ENCODE measurements at regions not wholly inside any gene's neighbourhood (a gene's known extent, or its start where the extent isn't known, plus 50 kb on each side); places are given as distances from the start of the nearest gene placed in this dataset.

DNA sequence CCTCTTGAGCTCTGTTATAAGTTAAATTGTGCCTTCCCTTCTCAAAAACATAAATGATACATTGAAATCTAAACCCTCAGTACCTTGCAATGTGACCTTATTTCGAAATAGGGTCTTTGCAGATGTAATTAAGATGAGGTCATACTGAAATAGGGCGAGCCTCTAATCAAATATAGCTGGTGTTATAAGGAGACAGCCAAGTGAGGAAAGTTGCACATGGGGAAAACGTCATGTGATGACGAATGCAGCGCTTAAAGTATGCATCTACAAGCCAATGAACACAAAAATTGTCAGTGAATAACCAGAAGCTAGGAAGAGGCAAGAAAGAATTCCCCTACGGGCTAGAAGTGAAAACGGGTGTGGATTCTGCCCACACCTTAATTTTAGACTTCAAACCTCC lies 305.2 kb upstream of the FOXG1 start:
- TF ChIP-seq CTCF (IDR thresholded peaks at IDR 0.05): no peak
- TF ChIP-seq POLR2A (IDR thresholded peaks at IDR 0.05): no peak

Data from heart left ventricle (tissue), 13 donors.